BJ (cell line): ENCODE measurements at regions not wholly inside any gene's neighbourhood (a gene's known extent, or its start where the extent isn't known, plus 50 kb on each side); places are given as distances from the start of the nearest gene placed in this dataset.
"Not testable (repeated sequence)": the region's sequence is repeated elsewhere in the genome, so short reads cannot be mapped to it uniquely, and the experiment has no call there.

Experiments used
- CTCF ChIA-PET: fragments of 350-600 bp; formaldehyde crosslinking; extraction: SDS; loops from one replicate; lab custom pipeline; 2021; ENCODE audit warnings: antibody characterized with exemption, inconsistent platforms; lab: Yijun Ruan, JAX
- POLR2A ChIA-PET: fragments of 300-600 bp; sonication (Branson Sonifier 250); formaldehyde crosslinking; extraction: SDS; loops from one replicate; lab custom pipeline; 2021; ENCODE audit warnings: antibody characterized with exemption; lab: Charles Lee
- DNase-seq: peaks from one replicate; pipeline ENCODE4 v3.0.0-alpha.2; 2011; ENCODE audit warnings: low read depth
- H3K27me3 ChIP-seq: 2 replicates; pipeline ENCODE4 v1.6.0; 2011; ENCODE audit warnings: low read length; ENCODE audit not compliant: control insufficient read depth, insufficient read depth
- H3K36me3 ChIP-seq: 2 replicates; pipeline ENCODE4 v1.5.1; 2011; ENCODE audit warnings: low read length; ENCODE audit not compliant: control insufficient read depth, insufficient read depth
- H3K4me3 ChIP-seq: 2 replicates; pipeline ENCODE4 v1.5.1; 2011; ENCODE audit warnings: low read depth, mild to moderate bottlenecking, control low read depth, low read length
- CTCF ChIP-seq: IDR thresholded peaks from 2 replicates; pipeline ENCODE4 v1.5.1; 2011; ENCODE audit warnings: low read depth, mild to moderate bottlenecking, control low read depth, inconsistent platforms, low read length, moderate library complexity; ENCODE audit not compliant: insufficient read depth

- Histone ChIP-seq H3K27me3 (peaks cover 3% of the 10 kb centered on the region), H3K36me3 (no peaks in the 10 kb centered on the region), H3K4me3 (no peak overlapping the region)
- CTCF ChIA-PET = no interaction called here
- POLR2A ChIA-PET = no interaction called here
- no peak for DNase-seq
- TF ChIP-seq CTCF = no peak
These were observed 142.8 kb upstream of the ALDH1B1 start for GRCh38 chr9:38249587-38250210.

- ChIA-PET CTCF (interaction anchor here (0.6 kb wide), 1 partner anchor 68 kb away, joined by 3 read pairs; no protein-coding TSS in a partner anchor), POLR2A (interaction anchor here (0.6 kb wide), 1 partner anchor 13 kb away, joined by 3 read pairs; no protein-coding TSS in a partner anchor)
- H3K27me3 ChIP-seq = peaks cover 3% of the 10 kb centered on the region
- H3K4me3 ChIP-seq = no peak overlapping the region
- no peaks in the 10 kb centered on the region for H3K36me3 ChIP-seq
- DNase-seq = no peak
- TF ChIP-seq CTCF = no peak
These were observed 143.5 kb upstream of the ALDH1B1 start for GRCh38 chr9:38249049-38249448.

GRCh38 chr9:38246833-38247232 lies 145.7 kb upstream of the ALDH1B1 start:
- DNase-seq = no peak
- TF ChIP-seq CTCF = no peak
- POLR2A ChIA-PET = no interaction called here
- CTCF ChIA-PET = interaction anchor here (0.6 kb wide), 1 partner anchor 65 kb away, joined by 3 read pairs; no protein-coding TSS in a partner anchor
- H3K4me3 ChIP-seq = no peak overlapping the region
- no peaks in the 10 kb centered on the region for H3K36me3 ChIP-seq
- H3K27me3 ChIP-seq = peaks cover 3% of the 10 kb centered on the region

- POLR2A ChIA-PET = no interaction called here
- no peaks in the 10 kb centered on the region for H3K36me3 ChIP-seq
- CTCF ChIA-PET = no interaction called here
These were observed 147.5 kb upstream of the ALDH1B1 start for GRCh38 chr9:38244971-38245370.

GRCh38 chr9:38243993-38244392 lies 148.5 kb upstream of the ALDH1B1 start:
- CTCF ChIA-PET = interaction anchor here (1.0 kb wide), 1 partner anchor 10 kb away, joined by 3 read pairs; no protein-coding TSS in a partner anchor
- POLR2A ChIA-PET = no interaction called here

More at GRCh38 chr9:38244971-38245370, 147.5 kb upstream of the ALDH1B1 start:
- no peak for DNase-seq
- TF ChIP-seq CTCF = no peak
- Histone ChIP-seq H3K4me3 (no peak overlapping the region), H3K27me3 (peaks cover 2% of the 10 kb centered on the region)

GRCh38 chr9:38242151-38242550 lies 150.4 kb upstream of the ALDH1B1 start:
- POLR2A ChIA-PET, CTCF ChIA-PET, H3K4me3 ChIP-seq, H3K36me3 ChIP-seq, H3K27me3 ChIP-seq, DNase-seq: not testable (repeated sequence)

More at GRCh38 chr9:38243993-38244392, 148.5 kb upstream of the ALDH1B1 start:
- TF ChIP-seq CTCF = no peak
- Histone ChIP-seq H3K27me3 (no peaks in the 10 kb centered on the region; the same call in 1 of the 2 replicates), H3K36me3 (no peaks in the 10 kb centered on the region), H3K4me3 (no peak overlapping the region)
- DNase-seq = no peak
